Activated T-cell treated with anti-CD3 and anti-CD28 coated beads, Interleukin-2, amount 50 U/mL, for 24 hours (primary cell): ENCODE measurements at regions not wholly inside any gene's neighbourhood (a gene's known extent, or its start where the extent isn't known, plus 50 kb on each side); places are given as distances from the start of the nearest gene placed in this dataset.
A peak's percentile ranks its signal among the peaks of the same experiment; 100 is the strongest.

Experiments used
- DNase-seq: peaks from one replicate; pipeline ENCODE4 v3.0.0-alpha.2; 2020
- H3K27ac Mint-ChIP-seq: 2 replicates; pipeline ENCODE4 v1.8.0; 2020; ENCODE audit warnings: mild to moderate bottlenecking, mixed read lengths
- H3K27me3 Mint-ChIP-seq: 2 replicates; pipeline ENCODE4 v1.8.0; 2020; ENCODE audit warnings: mixed read lengths
- H3K36me3 Mint-ChIP-seq: 2 replicates; pipeline ENCODE4 v1.8.0; 2020; ENCODE audit warnings: low read depth, mixed read lengths
- H3K4me1 Mint-ChIP-seq: 2 replicates; pipeline ENCODE4 v1.8.0; 2020; ENCODE audit warnings: low read depth, mixed read lengths
- H3K4me3 Mint-ChIP-seq: 2 replicates; pipeline ENCODE4 v1.8.0; 2020; ENCODE audit warnings: mild to moderate bottlenecking, moderate library complexity, mixed read lengths
- H3K9me3 Mint-ChIP-seq: 2 replicates; pipeline ENCODE4 v1.8.0; 2020; ENCODE audit warnings: mixed read lengths

GRCh38 chr6:144993870-144994269, 708.7 kb downstream of the UTRN start:
- no peaks in the 10 kb centered on the region for H3K36me3 Mint-ChIP-seq
- no peak overlapping the region for H3K4me3 Mint-ChIP-seq
- H3K27ac Mint-ChIP-seq: no peak overlapping the region
- H3K27me3 Mint-ChIP-seq: peaks cover 61% of the 10 kb centered on the region
- H3K4me1 Mint-ChIP-seq: no peaks in the 10 kb centered on the region
- DNase-seq: no peak
- H3K9me3 Mint-ChIP-seq: no peaks in the 10 kb centered on the region

- no peak overlapping the region for H3K27ac Mint-ChIP-seq
- no peaks in the 10 kb centered on the region for H3K9me3 Mint-ChIP-seq
- no peak for DNase-seq
- no peaks in the 10 kb centered on the region for H3K36me3 Mint-ChIP-seq
- no peaks in the 10 kb centered on the region for H3K4me1 Mint-ChIP-seq
- H3K4me3 Mint-ChIP-seq: no peak overlapping the region
- H3K27me3 Mint-ChIP-seq: peaks cover 44% of the 10 kb centered on the region
Measured at GRCh38 chr6:144997996-144998395, 712.9 kb downstream of the UTRN start.

- peaks cover 38% of the 10 kb centered on the region for H3K27me3 Mint-ChIP-seq
- H3K4me1 Mint-ChIP-seq: no peaks in the 10 kb centered on the region
- H3K27ac Mint-ChIP-seq: no peak overlapping the region
- H3K36me3 Mint-ChIP-seq: no peaks in the 10 kb centered on the region
- no peak for DNase-seq
- no peaks in the 10 kb centered on the region for H3K9me3 Mint-ChIP-seq
- no peak overlapping the region for H3K4me3 Mint-ChIP-seq
Measured at GRCh38 chr6:144999127-144999526, 714.0 kb downstream of the UTRN start.

- no peaks in the 10 kb centered on the region for H3K36me3 Mint-ChIP-seq
- DNase-seq: no peak
- H3K27ac Mint-ChIP-seq: no peak overlapping the region
- H3K4me3 Mint-ChIP-seq: no peak overlapping the region
- H3K4me1 Mint-ChIP-seq: no peaks in the 10 kb centered on the region
- H3K27me3 Mint-ChIP-seq: peaks cover 39% of the 10 kb centered on the region
- no peaks in the 10 kb centered on the region for H3K9me3 Mint-ChIP-seq
Measured at GRCh38 chr6:145003145-145003544, 718.0 kb downstream of the UTRN start.

- Mint-ChIP-seq H3K36me3 (no peaks in the 10 kb centered on the region), H3K4me1 (no peaks in the 10 kb centered on the region), H3K27ac (no peak overlapping the region), H3K4me3 (no peak overlapping the region), H3K27me3 (peaks cover 36% of the 10 kb centered on the region), H3K9me3 (no peaks in the 10 kb centered on the region)
- no peak for DNase-seq
Measured at GRCh38 chr6:145006914-145007313, 721.8 kb downstream of the UTRN start.

GRCh38 chr6:145008715-145009114, 723.6 kb downstream of the UTRN start:
- no peaks in the 10 kb centered on the region for H3K36me3 Mint-ChIP-seq
- no peak overlapping the region for H3K27ac Mint-ChIP-seq
- H3K4me1 Mint-ChIP-seq: no peaks in the 10 kb centered on the region
- no peaks in the 10 kb centered on the region for H3K9me3 Mint-ChIP-seq
- no peak for DNase-seq
- no peak overlapping the region for H3K4me3 Mint-ChIP-seq
- H3K27me3 Mint-ChIP-seq: peaks cover 41% of the 10 kb centered on the region

GRCh38 chr6:145009711-145010110, 724.6 kb downstream of the UTRN start:
- no peak overlapping the region for H3K27ac Mint-ChIP-seq
- no peaks in the 10 kb centered on the region for H3K4me1 Mint-ChIP-seq
- H3K9me3 Mint-ChIP-seq: no peaks in the 10 kb centered on the region
- no peaks in the 10 kb centered on the region for H3K36me3 Mint-ChIP-seq
- peaks cover 40% of the 10 kb centered on the region for H3K27me3 Mint-ChIP-seq
- DNase-seq: no peak
- no peak overlapping the region for H3K4me3 Mint-ChIP-seq

- DNase-seq: no peak
- H3K27ac Mint-ChIP-seq: no peak overlapping the region
Measured at GRCh38 chr6:145012039-145012662, 723.2 kb downstream of the EPM2A start.

GRCh38 chr6:145015739-145016558, 719.4 kb downstream of the EPM2A start:
- no peaks in the 10 kb centered on the region for H3K9me3 Mint-ChIP-seq
- H3K27me3 Mint-ChIP-seq: peaks cover 7% of the 10 kb centered on the region
- H3K27ac Mint-ChIP-seq: peak overlapping the region; percentile 30
- H3K4me3 Mint-ChIP-seq: no peak overlapping the region
- H3K36me3 Mint-ChIP-seq: no peaks in the 10 kb centered on the region
- DNase-seq: peak; percentile 34
- H3K4me1 Mint-ChIP-seq: peaks cover 28% of the 10 kb centered on the region

More at GRCh38 chr6:145012039-145012662, 723.2 kb downstream of the EPM2A start:
- Mint-ChIP-seq H3K36me3 (no peaks in the 10 kb centered on the region), H3K4me3 (no peak overlapping the region), H3K9me3 (no peaks in the 10 kb centered on the region), H3K4me1 (peaks cover 18% of the 10 kb centered on the region), H3K27me3 (peaks cover 28% of the 10 kb centered on the region)

- H3K27me3 Mint-ChIP-seq: peaks cover 12% of the 10 kb centered on the region
- no peak overlapping the region for H3K4me3 Mint-ChIP-seq
- no peaks in the 10 kb centered on the region for H3K36me3 Mint-ChIP-seq
- DNase-seq: no peak
- H3K27ac Mint-ChIP-seq: peak overlapping the region; percentile 80
- H3K4me1 Mint-ChIP-seq: peaks cover 30% of the 10 kb centered on the region
- no peaks in the 10 kb centered on the region for H3K9me3 Mint-ChIP-seq
Measured at GRCh38 chr6:145017051-145017450, 718.3 kb downstream of the EPM2A start.

- Mint-ChIP-seq H3K36me3 (no peaks in the 10 kb centered on the region), H3K27me3 (peaks cover 12% of the 10 kb centered on the region), H3K4me1 (peaks cover 34% of the 10 kb centered on the region), H3K27ac (peak overlapping the region; percentile 80), H3K4me3 (no peak overlapping the region), H3K9me3 (no peaks in the 10 kb centered on the region)
- no peak for DNase-seq
Measured at GRCh38 chr6:145017516-145017915, 717.8 kb downstream of the EPM2A start.

GRCh38 chr6:145018027-145018426, 717.3 kb downstream of the EPM2A start:
- H3K27me3 Mint-ChIP-seq: peaks cover 16% of the 10 kb centered on the region

GRCh38 chr6:145020114-145020513, 715.2 kb downstream of the EPM2A start:
- Mint-ChIP-seq H3K4me1 (peaks cover 39% of the 10 kb centered on the region), H3K4me3 (no peak overlapping the region), H3K27ac (no peak overlapping the region), H3K36me3 (no peaks in the 10 kb centered on the region), H3K9me3 (no peaks in the 10 kb centered on the region), H3K27me3 (peaks cover 19% of the 10 kb centered on the region)
- DNase-seq: no peak

More at GRCh38 chr6:145018027-145018426, 717.3 kb downstream of the EPM2A start:
- Mint-ChIP-seq H3K4me3 (no peak overlapping the region), H3K27ac (no peak overlapping the region), H3K9me3 (no peaks in the 10 kb centered on the region), H3K4me1 (peaks cover 39% of the 10 kb centered on the region), H3K36me3 (no peaks in the 10 kb centered on the region)
- DNase-seq: no peak

GRCh38 chr6:145020543-145020942, 714.8 kb downstream of the EPM2A start:
- Mint-ChIP-seq H3K27ac (no peak overlapping the region), H3K36me3 (no peaks in the 10 kb centered on the region)
- no peak for DNase-seq

GRCh38 chr6:145022199-145022796, 713.0 kb downstream of the EPM2A start:
- H3K9me3 Mint-ChIP-seq: no peaks in the 10 kb centered on the region
- H3K4me3 Mint-ChIP-seq: no peak overlapping the region
- peak overlapping the region; percentile 58 for H3K27ac Mint-ChIP-seq
- DNase-seq: no peak
- H3K27me3 Mint-ChIP-seq: peaks cover 23% of the 10 kb centered on the region
- H3K4me1 Mint-ChIP-seq: peaks cover 21% of the 10 kb centered on the region
- no peaks in the 10 kb centered on the region for H3K36me3 Mint-ChIP-seq

More at GRCh38 chr6:145020543-145020942, 714.8 kb downstream of the EPM2A start:
- H3K9me3 Mint-ChIP-seq: no peaks in the 10 kb centered on the region
- no peak overlapping the region for H3K4me3 Mint-ChIP-seq
- H3K4me1 Mint-ChIP-seq: peaks cover 38% of the 10 kb centered on the region
- H3K27me3 Mint-ChIP-seq: peaks cover 19% of the 10 kb centered on the region
